Hepatocyte (in vitro differentiated cells): ENCODE measurements at regions not wholly inside any gene's neighbourhood (a gene's known extent, or its start where the extent isn't known, plus 50 kb on each side); places are given as distances from the start of the nearest gene placed in this dataset.

Source experiments
- DNase-seq: peaks from one replicate; pipeline ENCODE4 v3.0.0-alpha.2; 2016; ENCODE audit warnings: low spot score
- H2AFZ ChIP-seq: fragments of 200-600 bp; sonication (generic); 2 replicates; pipeline ENCODE4 v1.6.0; 2016; ENCODE audit warnings: antibody characterized with exemption, mild to moderate bottlenecking
- H3K27ac ChIP-seq: fragments of 200-600 bp; sonication (generic); 2 replicates; pipeline ENCODE4 v1.5.1; 2016; ENCODE audit warnings: mild to moderate bottlenecking
- H3K27me3 ChIP-seq: fragments of 200-600 bp; sonication (generic); 2 replicates; pipeline ENCODE4 v1.6.1; 2016
- H3K36me3 ChIP-seq: fragments of 200-600 bp; sonication (generic); replicated peaks from 2 replicates; pipeline ENCODE4 v1.5.1; 2016; ENCODE audit warnings: low read depth; ENCODE audit not compliant: insufficient read depth
- H3K4me1 ChIP-seq: fragments of 200-600 bp; sonication (generic); 2 replicates; pipeline ENCODE4 v1.5.1; 2016; ENCODE audit warnings: mild to moderate bottlenecking, moderate library complexity; ENCODE audit not compliant: insufficient read depth
- H3K4me2 ChIP-seq: fragments of 200-600 bp; sonication (generic); 2 replicates; pipeline ENCODE4 v1.6.0; 2016
- H3K4me3 ChIP-seq: fragments of 200-600 bp; sonication (generic); 2 replicates; pipeline ENCODE4 v1.5.1; 2016; ENCODE audit warnings: mild to moderate bottlenecking
- H3K79me2 ChIP-seq: fragments of 200-600 bp; sonication (generic); 2 replicates; pipeline ENCODE4 v1.6.0; 2017; ENCODE audit warnings: mild to moderate bottlenecking
- H3K9me2 ChIP-seq: fragments of 200-600 bp; sonication (generic); replicated peaks from 2 replicates; pipeline ENCODE4 v1.6.0; 2017; ENCODE audit warnings: mild to moderate bottlenecking; ENCODE audit not compliant: insufficient read depth
- H3K9me3 ChIP-seq: fragments of 200-600 bp; sonication (generic); 2 replicates; pipeline ENCODE4 v1.5.1; 2016; ENCODE audit warnings: low read depth, mild to moderate bottlenecking
- H4K20me1 ChIP-seq: fragments of 200-600 bp; sonication (generic); 2 replicates; pipeline ENCODE4 v1.6.0; 2016; ENCODE audit warnings: mild to moderate bottlenecking; ENCODE audit not compliant: insufficient read depth, poor library complexity, severe bottlenecking
- EZH2 ChIP-seq: fragments of 200-600 bp; sonication (generic); IDR thresholded peaks from 2 replicates; pipeline ENCODE4 v1.6.1; 2016; ENCODE audit warnings: antibody characterized with exemption, mild to moderate bottlenecking, borderline replicate concordance
- EZH2phosphoT487 ChIP-seq: fragments of 200-600 bp; sonication (generic); IDR thresholded peaks from one replicate; pipeline ENCODE4 v1.6.1; 2018; ENCODE audit warnings: antibody characterized with exemption, mild to moderate bottlenecking, low read depth, moderate library complexity; ENCODE audit not compliant: unreplicated experiment, severe bottlenecking
- WGBS: methylation state at CpG from one replicate; pipeline ENCODE4 v1.1.6; 2016; ENCODE audit warnings: low lambda C conversion rate; ENCODE audit errors: missing lambda C conversion rate; 5-methylcytosine and 5-hydroxymethylcytosine counted together
- TF ChIP-seq, protein P1 (sequence below): fragments of 200-600 bp; sonication (generic); IDR thresholded peaks from 2 replicates; pipeline ENCODE4 v1.5.1; 2016; ENCODE audit warnings: antibody characterized with exemption, mild to moderate bottlenecking; ENCODE audit not compliant: poor library complexity

DNA sequence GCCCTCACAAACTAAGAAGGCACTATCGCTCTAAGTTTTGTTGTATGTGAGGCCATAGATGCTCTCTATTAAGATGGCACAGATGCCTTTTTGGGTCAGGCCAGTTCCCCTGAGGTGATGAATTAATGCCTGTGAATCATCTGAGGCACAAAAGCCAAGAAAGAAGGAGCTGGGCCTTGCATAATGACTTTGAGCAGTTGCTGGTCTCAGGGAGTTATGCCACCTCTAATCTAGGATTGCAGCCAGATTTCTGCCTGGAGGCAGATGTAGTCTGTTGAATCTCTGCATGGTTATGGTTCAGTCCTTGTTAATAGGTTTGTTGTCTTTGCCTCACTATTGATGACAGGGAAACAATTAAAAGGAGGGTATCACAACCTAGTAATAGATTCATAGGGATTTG, 168.1 kb upstream of the CHRM3 start:
- DNase-seq, result no peak
- Histone ChIP-seq H3K4me3 (no peak overlapping the region), H3K36me3 (no peaks in the 10 kb centered on the region), H2AFZ (no peak overlapping the region), H3K9me3 (no peaks in the 10 kb centered on the region), H3K27me3 (no peaks in the 10 kb centered on the region), H3K79me2 (no peaks in the 10 kb centered on the region), H3K4me1 (peaks cover 1% of the 10 kb centered on the region), H3K4me2 (no peak overlapping the region), H3K27ac (no peak overlapping the region), H4K20me1 (no peaks in the 10 kb centered on the region), H3K9me2 (no peaks in the 10 kb centered on the region)
- 89% methylated on average over 1 of the region's 1 CpG for WGBS
- TF ChIP-seq EZH2, result no peak
- no peak for TF ChIP-seq EZH2phosphoT487
- TF ChIP-seq, protein P1, sequence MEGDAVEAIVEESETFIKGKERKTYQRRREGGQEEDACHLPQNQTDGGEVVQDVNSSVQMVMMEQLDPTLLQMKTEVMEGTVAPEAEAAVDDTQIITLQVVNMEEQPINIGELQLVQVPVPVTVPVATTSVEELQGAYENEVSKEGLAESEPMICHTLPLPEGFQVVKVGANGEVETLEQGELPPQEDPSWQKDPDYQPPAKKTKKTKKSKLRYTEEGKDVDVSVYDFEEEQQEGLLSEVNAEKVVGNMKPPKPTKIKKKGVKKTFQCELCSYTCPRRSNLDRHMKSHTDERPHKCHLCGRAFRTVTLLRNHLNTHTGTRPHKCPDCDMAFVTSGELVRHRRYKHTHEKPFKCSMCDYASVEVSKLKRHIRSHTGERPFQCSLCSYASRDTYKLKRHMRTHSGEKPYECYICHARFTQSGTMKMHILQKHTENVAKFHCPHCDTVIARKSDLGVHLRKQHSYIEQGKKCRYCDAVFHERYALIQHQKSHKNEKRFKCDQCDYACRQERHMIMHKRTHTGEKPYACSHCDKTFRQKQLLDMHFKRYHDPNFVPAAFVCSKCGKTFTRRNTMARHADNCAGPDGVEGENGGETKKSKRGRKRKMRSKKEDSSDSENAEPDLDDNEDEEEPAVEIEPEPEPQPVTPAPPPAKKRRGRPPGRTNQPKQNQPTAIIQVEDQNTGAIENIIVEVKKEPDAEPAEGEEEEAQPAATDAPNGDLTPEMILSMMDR, result no peak

DNA sequence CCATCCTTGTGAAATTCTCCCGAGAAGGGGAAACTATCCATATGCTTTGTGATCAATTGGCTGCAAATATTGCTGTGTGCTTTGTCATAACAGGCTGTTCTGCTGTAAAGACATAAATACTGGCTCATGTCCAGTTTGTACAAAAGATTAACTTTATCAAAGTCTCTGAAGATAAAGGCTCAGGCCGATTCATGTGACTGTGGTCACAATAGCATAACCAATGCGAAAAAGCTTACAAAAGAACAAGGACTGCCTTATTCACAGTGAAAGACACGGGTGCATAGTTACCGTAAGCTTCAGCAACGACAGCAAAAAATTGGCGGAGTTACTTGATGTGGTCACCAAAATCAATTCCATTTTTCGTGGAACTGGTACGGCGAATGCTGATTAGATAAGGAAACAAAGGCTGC, 173.6 kb upstream of the CHRM3 start:
- no peaks in the 10 kb centered on the region for H3K27me3 ChIP-seq
- H3K4me1 ChIP-seq, result peaks cover 8% of the 10 kb centered on the region
- H3K79me2 ChIP-seq, result no peaks in the 10 kb centered on the region
- TF ChIP-seq EZH2 (no peak), EZH2phosphoT487 (no peak)
- TF ChIP-seq, protein P1, result no peak
- peak; percentile 28 for DNase-seq
- H2AFZ ChIP-seq, result no peak overlapping the region
- H3K9me3 ChIP-seq, result no peaks in the 10 kb centered on the region
- H3K36me3 ChIP-seq, result no peaks in the 10 kb centered on the region
- no peaks in the 10 kb centered on the region for H4K20me1 ChIP-seq
- WGBS, result 60% methylated on average over 10 of the region's 10 CpGs
- peak overlapping the region; percentile 43 for H3K4me2 ChIP-seq
- no peak overlapping the region for H3K27ac ChIP-seq
- H3K9me2 ChIP-seq, result no peaks in the 10 kb centered on the region
- H3K4me3 ChIP-seq, result no peak overlapping the region

DNA sequence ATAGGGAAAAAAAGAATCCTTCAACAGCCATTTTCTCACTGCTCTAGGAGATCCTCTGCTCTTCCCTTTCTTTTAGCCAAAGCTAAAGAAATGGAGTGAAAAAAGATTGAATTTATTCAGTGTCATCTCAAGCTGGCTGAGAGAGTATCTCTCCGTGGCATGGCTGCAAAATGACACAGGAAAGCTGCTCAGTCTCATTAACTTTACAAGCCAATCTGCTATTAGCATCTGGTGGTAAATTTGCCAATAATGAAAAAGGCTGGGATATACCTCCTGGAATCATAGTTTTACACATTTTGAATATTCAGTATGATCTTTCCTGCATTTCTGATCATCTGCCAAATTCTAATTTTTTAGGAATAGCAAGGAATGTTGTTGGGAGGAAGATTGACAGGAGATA, 176.8 kb upstream of the CHRM3 start:
- no peaks in the 10 kb centered on the region for H3K9me3 ChIP-seq
- H3K4me1 ChIP-seq, result peaks cover 8% of the 10 kb centered on the region
- no peak overlapping the region for H3K4me3 ChIP-seq
- H3K36me3 ChIP-seq, result no peaks in the 10 kb centered on the region
- DNase-seq, result no peak
- 72% methylated on average over 1 of the region's 1 CpG for WGBS
- TF ChIP-seq, protein P1, result no peak
- TF ChIP-seq EZH2 (no peak), EZH2phosphoT487 (no peak)
- H3K27me3 ChIP-seq, result no peaks in the 10 kb centered on the region
- no peak overlapping the region for H3K4me2 ChIP-seq
- no peaks in the 10 kb centered on the region for H3K9me2 ChIP-seq
- no peaks in the 10 kb centered on the region for H3K79me2 ChIP-seq
- H2AFZ ChIP-seq, result no peak overlapping the region
- H3K27ac ChIP-seq, result no peak overlapping the region
- no peaks in the 10 kb centered on the region for H4K20me1 ChIP-seq

DNA sequence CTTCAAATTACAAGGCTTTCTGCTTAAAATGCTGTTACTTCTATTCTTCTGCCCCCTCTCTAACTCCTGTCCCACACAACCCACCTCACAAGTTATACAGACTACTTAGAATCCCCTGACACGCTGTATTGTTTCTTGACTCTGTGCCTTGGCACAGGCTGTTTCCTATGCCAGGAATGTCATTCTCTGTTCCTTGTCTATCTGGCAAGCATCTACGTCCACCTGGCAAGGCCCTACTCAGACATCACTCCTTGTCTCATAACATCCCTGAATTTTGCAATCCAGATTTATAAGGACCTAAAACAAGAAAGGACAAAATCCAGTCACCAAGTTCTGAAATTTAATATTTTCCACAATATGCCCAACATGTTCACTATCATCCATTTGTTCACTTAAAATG, 182.0 kb upstream of the CHRM3 start:
- Histone ChIP-seq H3K9me3 (no peaks in the 10 kb centered on the region), H3K4me3 (no peak overlapping the region), H2AFZ (no peak overlapping the region), H4K20me1 (no peaks in the 10 kb centered on the region), H3K36me3 (no peaks in the 10 kb centered on the region), H3K4me2 (no peak overlapping the region), H3K9me2 (no peaks in the 10 kb centered on the region), H3K27me3 (no peaks in the 10 kb centered on the region), H3K4me1 (no peaks in the 10 kb centered on the region), H3K79me2 (no peaks in the 10 kb centered on the region), H3K27ac (no peak overlapping the region)
- TF ChIP-seq, protein P1, result no peak
- no peak for TF ChIP-seq EZH2phosphoT487
- TF ChIP-seq EZH2, result no peak
- 89% methylated on average over 2 of the region's 2 CpGs for WGBS
- DNase-seq, result no peak
